ENCODE measurements at regions not wholly inside any gene's neighbourhood (a gene's known extent, or its start where the extent isn't known, plus 50 kb on each side); places are given as distances from the start of the nearest gene placed in this dataset.
"Not testable (repeated sequence)": the region's sequence is repeated elsewhere in the genome, so short reads cannot be mapped to it uniquely, and the experiment has no call there.

DNA sequence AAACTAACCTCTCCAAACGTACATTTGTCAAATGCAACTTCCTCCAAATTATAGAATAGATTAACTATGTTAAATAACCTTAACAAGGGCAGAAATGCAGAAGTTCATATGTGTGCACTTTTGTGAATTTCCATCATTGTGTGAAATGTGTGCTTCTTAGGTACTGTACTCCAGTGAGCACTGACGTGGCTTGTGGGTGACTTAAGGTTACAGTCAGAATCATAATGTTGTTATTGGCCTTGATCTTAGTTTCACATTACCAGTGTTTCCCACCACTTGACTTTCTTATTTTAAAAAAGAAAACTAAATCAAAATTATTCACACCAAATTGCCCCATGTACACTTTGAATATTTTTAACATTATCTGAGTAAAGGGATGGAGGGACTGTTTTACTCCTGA lies 155.1 kb upstream of the FZD8 start:
- DNase-seq (ENCODE audit: low read depth, low spot score): no peak
- H3K4me3 ChIP-seq (ENCODE audit: low read length): no peak overlapping the region

DNA sequence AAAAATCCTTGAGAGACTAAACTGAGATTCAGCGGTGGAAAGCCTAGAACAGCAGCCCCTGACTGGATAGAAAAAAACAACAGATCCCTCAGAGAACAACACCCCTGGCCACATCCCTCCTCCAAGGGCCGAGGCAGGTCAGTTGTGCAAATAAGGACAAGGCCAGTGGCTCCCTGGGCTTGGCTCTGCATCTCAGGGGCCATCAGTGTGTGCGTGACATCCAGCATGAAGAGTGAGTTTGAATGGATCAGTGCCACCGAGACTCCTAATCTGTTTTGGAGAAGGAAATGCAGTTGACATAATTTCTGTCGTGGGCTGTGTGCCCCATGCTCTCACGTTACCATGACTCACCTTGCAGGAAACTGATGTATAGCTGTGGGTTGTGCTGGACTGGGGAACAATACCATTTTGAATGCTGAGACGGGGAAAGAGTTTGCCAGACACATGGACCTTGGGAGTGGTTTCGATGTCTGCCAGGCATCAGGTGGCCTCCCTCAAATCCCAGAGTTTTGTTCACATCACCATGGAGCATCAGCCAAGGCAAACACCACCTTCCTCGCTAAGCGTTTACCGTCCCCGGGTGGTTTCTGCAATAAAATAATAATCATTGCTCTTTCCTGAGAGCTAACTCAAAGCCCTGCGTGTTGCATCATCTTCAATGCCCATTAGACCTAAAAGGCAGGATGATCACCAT lies 153.2 kb upstream of the FZD8 start:
- no peak for DNase-seq (ENCODE audit: low read depth, low spot score)
- no peak overlapping the region for H3K4me3 ChIP-seq (ENCODE audit: low read length)

DNA sequence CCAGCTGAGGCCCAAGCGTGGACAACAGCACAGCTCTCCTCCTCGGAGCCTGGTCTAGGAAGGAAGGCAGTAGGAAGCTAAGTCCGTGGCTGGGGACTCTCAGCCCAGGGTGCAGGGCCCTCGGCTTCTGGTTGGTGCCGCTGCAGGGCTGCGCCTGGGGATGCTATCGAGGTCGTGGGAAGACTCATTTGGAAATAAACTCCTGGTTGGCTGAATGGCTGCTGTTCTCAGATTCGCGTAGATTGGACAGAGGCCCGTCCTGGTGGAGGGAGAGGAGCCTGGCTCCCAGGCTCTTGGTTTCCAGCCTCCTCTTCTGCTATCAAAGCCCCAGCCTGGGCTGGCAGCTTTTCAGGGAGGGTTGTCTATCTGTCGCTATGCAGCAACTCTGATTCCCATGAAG lies 152.6 kb upstream of the FZD8 start:
- H3K4me3 ChIP-seq (ENCODE audit: low read length): no peak overlapping the region
- no peak for DNase-seq (ENCODE audit: low read depth, low spot score)

- no peak overlapping the region for H3K4me3 ChIP-seq (ENCODE audit: low read length)
- no peak for DNase-seq (ENCODE audit: low read depth, low spot score)
Observed at GRCh38 chr10:35792291-35792690, 150.2 kb upstream of the FZD8 start.

DNA sequence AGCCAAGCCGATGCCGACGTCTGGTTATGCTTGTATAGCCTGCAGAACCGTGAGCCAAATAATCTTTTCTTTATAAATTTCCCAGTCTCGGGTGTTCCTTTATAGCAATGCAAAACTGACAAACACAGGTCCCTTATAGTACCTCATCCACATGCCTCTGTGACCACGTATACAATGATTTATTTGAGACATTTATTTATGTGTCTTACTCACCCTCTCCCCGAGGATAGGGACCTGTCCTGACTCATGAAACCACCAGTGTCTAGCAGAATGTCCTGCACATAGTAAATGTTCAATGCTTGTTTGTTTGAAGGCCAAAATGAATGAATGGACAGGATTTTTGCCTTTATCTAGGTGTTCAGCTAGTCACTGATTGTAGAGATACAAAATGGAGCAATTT lies 147.9 kb upstream of the FZD8 start:
- DNase-seq (ENCODE audit: low read depth, low spot score): no peak
- H3K4me3 ChIP-seq (ENCODE audit: low read length): no peak overlapping the region

DNA sequence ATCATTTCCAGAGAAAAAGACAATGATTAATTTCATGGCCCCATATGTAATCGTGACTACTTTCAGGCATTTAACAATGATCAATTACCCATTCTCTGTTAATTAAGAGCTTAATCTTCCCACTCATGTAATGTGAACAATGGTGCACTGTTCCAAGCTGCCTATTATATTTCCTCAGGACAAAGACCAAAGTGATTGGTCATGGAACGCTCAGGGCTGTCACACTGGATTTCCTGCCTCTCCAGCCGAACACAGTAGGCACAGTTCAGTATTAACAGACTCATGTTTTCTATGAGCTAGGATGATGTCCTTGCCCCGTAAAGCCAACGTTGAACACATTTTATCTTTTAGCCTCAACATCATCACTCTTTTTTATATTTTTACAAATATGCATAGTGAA lies 142.7 kb upstream of the FZD8 start:
- no peak for DNase-seq (ENCODE audit: low read depth, low spot score)

DNA sequence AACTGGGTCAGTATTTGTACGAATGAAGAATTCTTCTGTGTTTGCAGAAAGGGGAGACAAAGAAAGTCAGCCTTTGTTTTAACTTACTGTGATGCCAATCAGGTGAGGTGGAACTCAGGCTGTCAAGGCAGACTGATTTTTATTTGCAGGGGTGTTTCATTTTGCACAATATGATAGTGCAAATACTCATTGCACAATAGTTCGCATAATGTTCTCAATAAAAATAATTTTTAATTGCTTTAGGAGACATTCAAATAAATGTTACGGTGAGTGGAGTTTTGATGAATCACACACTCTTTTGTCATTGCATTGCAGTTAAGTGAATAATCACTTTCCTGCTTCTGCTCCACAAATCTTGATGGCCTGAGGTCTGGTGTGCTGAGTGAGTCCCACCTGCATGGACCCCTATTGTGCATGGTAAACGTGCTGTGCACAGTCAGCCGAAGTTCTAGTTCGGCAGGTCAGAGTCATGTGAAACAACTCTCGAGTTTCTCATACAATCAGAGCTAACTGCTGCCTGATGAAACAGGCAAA lies 141.3 kb upstream of the FZD8 start:
- H3K4me3 ChIP-seq (ENCODE audit: low read length): no peak overlapping the region
- no peak for DNase-seq (ENCODE audit: low read depth, low spot score)

More for the DNA sequence above, 142.7 kb upstream of the FZD8 start:
- no peak overlapping the region for H3K4me3 ChIP-seq (ENCODE audit: low read length)

DNA sequence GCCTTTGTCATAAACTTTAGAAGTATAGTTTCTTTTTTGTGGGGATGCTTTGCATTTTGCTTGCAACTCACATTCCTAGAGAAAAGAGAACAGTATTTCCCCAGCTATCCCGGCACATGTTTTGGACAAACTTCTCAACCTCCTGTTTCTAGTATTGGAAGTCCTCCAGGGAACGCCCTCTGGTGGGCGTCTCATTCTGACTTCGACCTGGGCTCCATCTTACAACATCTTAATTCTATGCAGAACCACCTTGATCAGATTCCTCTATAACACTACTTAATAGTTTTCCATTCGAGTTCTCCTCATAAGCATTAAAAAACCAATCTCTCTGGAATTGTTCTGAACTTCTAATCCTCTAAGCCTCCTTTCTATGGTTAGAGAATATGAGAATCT lies 139.5 kb upstream of the FZD8 start:
- DNase-seq (ENCODE audit: low read depth, low spot score): peak; percentile 44
- no peak overlapping the region for H3K4me3 ChIP-seq (ENCODE audit: low read length)

GRCh38 chr10:35780970-35781642 lies 139.0 kb upstream of the FZD8 start:
- H3K4me3 ChIP-seq (ENCODE audit: low read length): no peak overlapping the region
- DNase-seq (ENCODE audit: low read depth, low spot score): no peak

DNA sequence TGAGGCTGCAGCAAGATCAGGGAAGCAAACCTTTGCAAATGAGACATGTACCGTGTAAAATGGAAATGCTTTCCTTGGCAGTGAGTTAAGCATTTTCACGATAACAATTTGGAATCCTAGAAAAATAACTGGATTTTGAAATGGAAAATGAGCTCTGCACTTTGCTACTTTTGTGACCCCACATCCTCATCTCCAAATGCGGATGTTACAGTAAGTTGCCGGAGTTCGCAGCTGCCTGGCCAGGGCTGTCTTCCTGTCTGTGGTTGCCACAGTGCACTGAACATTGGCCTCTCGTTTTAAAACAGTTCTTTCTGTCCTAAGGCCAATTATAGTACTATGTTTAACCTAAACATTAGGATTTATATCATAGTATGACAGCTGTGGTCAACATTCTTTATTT lies 136.2 kb upstream of the FZD8 start:
- H3K4me3 ChIP-seq (ENCODE audit: low read length): no peak overlapping the region

GRCh38 chr10:35776557-35776956 lies 134.5 kb upstream of the FZD8 start:
- not testable (repeated sequence) for H3K4me3 ChIP-seq (ENCODE audit: low read length); DNase-seq (ENCODE audit: low read depth, low spot score)

More for the DNA sequence above, 136.2 kb upstream of the FZD8 start:
- DNase-seq (ENCODE audit: low read depth, low spot score): no peak

DNA sequence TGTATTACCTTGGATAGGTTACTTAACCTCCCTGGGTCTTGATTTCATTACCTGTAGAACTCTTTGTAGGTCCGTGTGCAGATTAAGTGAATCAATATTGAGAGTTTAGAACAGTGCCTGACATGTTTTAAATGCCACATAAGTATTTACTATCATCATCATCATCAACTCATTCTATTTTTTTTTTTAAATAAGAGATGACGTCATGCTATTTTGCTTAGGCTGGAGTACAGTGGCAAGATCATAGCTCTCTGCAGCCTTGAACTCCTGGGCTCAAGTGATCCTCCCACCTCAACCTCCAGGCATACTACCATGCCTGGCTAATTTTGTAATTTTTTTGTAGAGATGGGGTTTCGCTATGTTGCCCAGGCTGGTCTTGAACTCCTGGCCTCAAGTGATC lies 132.0 kb upstream of the FZD8 start:
- no peak for DNase-seq (ENCODE audit: low read depth, low spot score)
- no peak overlapping the region for H3K4me3 ChIP-seq (ENCODE audit: low read length)

- no peak overlapping the region for H3K4me3 ChIP-seq (ENCODE audit: low read length)
Observed at GRCh38 chr10:35770817-35771355, 128.8 kb upstream of the FZD8 start.

GRCh38 chr10:35769795-35770194 lies 127.7 kb upstream of the FZD8 start:
- no peak overlapping the region for H3K4me3 ChIP-seq (ENCODE audit: low read length)
- DNase-seq (ENCODE audit: low read depth, low spot score): no peak

More at GRCh38 chr10:35770817-35771355, 128.8 kb upstream of the FZD8 start:
- DNase-seq (ENCODE audit: low read depth, low spot score): no peak

DNA sequence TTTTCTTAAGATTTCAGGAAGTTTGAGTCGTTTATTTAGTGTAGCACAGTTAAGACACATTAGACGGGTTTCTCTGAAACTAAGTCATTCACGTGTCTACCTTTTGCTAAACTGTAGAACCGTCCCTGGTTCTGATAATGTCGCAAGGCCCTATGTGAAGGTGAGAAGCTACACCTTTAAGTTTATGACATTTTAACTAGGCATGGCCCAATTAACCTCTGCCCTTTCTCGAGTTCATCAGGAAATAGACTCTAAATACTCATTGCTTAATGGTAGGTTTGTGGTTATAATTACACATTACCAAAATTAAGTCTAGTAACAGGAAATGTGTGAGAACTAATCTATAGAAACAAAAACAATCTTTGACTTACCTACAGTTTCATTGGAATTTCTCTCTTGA lies 126.6 kb upstream of the FZD8 start:
- no peak overlapping the region for H3K4me3 ChIP-seq (ENCODE audit: low read length)
- DNase-seq (ENCODE audit: low read depth, low spot score): no peak

- no peak for DNase-seq (ENCODE audit: low read depth, low spot score)
- no peak overlapping the region for H3K4me3 ChIP-seq (ENCODE audit: low read length)
Observed at GRCh38 chr10:35768011-35768410, 125.9 kb upstream of the FZD8 start.

DNA sequence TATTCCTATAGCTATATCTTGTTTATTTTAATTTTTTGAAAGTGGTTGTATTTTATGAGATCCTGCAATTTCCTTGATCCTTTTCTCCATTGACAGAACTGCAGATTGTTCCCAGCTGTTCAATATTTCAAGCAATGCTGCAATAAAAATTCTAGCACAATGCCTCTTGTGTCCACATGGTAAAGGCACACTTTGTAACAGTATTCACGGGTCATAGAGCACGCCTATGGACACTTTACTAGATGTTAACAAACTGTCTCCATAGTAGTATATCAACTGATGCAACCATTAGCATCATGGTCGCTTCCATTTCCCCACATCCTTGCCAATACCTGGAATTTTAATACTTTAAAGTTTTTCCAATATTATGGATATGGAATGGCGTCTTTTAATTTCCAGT lies 123.9 kb upstream of the FZD8 start:
- DNase-seq (ENCODE audit: low read depth, low spot score): no peak
- no peak overlapping the region for H3K4me3 ChIP-seq (ENCODE audit: low read length)

GRCh38 chr10:35765066-35765527 lies 123.0 kb upstream of the FZD8 start:
- no peak for DNase-seq (ENCODE audit: low read depth, low spot score)
- no peak overlapping the region for H3K4me3 ChIP-seq (ENCODE audit: low read length)

GRCh38 chr10:35762311-35763030 lies 120.4 kb upstream of the FZD8 start:
- no peak overlapping the region for H3K4me3 ChIP-seq (ENCODE audit: low read length)
- DNase-seq (ENCODE audit: low read depth, low spot score): no peak

GRCh38 chr10:35758076-35758475 lies 116.0 kb upstream of the FZD8 start:
- no peak overlapping the region for H3K4me3 ChIP-seq (ENCODE audit: low read length)
- no peak for DNase-seq (ENCODE audit: low read depth, low spot score)

All from Jurkat, Clone E6-1 (cell line).